Activated CD8-positive, alpha-beta memory T cell treated with anti-CD3 and anti-CD28 coated beads for 1 hour (primary cell): ENCODE measurements at regions not wholly inside any gene's neighbourhood (a gene's known extent, or its start where the extent isn't known, plus 50 kb on each side); places are given as distances from the start of the nearest gene placed in this dataset.
"Not testable (repeated sequence)": the region's sequence is repeated elsewhere in the genome, so short reads cannot be mapped to it uniquely, and the experiment has no call there.

Source experiments
- DNase-seq, 2 donors: peaks; one replicate each; pipeline ENCODE4 v3.0.0-alpha.2; 2020; ENCODE audit warnings: low read depth in 1 of 2; ENCODE audit errors: extremely low read depth in 1 of 2

GRCh38 chr4:1572964-1573720 is 111.0 kb downstream of the FAM53A start:
- no peak for DNase-seq

GRCh38 chr4:1572521-1572920 is 111.6 kb downstream of the FAM53A start:
- no peak for DNase-seq

DNA sequence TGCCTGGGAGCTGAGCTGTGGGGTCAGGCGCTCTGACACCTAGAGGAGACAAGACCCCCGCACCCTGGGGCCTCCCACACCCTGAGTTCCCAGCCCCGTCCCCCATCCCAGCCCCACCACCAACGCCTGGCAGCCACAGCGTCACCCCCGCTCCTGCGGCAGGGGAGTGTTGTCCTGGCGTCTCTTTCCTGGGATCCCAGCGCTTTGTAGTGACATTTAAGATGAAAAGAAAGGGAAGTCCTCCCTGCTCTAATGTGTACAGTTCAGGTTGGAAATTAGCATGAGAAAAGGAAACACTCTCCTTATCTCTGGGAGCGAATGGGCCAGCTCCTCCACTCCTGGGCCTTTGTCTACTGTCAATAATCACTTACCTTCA is 112.1 kb downstream of the FAM53A start:
- DNase-seq: no peak

GRCh38 chr4:1571165-1572009 is 112.7 kb downstream of the FAM53A start:
- no peak for DNase-seq

- DNase-seq: no peak
Observed at GRCh38 chr4:1570291-1571164, 113.6 kb downstream of the FAM53A start.

- no peak for DNase-seq
Observed at GRCh38 chr4:1569461-1570151, 114.5 kb downstream of the FAM53A start.

DNA sequence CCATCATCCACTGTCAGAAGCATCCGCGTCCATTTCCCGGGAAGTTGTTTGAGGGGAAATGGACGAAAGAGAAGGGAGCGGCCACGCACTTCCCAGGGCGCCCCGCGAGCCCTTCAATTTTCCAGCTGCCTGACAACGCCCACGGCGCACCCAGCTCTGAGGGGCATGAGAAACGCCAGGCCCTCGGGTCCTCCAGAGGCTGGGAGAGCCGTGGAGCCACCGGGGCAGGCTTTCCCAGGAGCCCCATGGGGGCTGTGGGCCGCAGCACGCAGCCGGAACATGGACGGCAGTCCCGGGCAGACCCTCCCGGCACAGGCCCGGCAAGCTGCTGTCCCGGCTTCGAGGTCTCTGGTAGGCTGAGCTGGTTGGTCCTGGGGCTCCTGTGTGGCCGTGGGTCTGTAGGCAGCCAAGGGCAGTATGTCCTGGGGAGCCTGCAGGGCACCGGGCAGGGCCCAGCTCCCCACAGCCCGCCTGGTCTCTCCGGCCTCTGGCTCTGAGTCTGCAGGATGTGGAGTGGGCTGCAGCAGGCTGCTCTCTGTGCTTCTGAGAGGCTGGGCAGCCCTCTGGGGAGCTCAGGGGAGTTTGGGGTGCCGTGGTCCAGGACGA is 115.2 kb downstream of the FAM53A start:
- DNase-seq: no peak

DNA sequence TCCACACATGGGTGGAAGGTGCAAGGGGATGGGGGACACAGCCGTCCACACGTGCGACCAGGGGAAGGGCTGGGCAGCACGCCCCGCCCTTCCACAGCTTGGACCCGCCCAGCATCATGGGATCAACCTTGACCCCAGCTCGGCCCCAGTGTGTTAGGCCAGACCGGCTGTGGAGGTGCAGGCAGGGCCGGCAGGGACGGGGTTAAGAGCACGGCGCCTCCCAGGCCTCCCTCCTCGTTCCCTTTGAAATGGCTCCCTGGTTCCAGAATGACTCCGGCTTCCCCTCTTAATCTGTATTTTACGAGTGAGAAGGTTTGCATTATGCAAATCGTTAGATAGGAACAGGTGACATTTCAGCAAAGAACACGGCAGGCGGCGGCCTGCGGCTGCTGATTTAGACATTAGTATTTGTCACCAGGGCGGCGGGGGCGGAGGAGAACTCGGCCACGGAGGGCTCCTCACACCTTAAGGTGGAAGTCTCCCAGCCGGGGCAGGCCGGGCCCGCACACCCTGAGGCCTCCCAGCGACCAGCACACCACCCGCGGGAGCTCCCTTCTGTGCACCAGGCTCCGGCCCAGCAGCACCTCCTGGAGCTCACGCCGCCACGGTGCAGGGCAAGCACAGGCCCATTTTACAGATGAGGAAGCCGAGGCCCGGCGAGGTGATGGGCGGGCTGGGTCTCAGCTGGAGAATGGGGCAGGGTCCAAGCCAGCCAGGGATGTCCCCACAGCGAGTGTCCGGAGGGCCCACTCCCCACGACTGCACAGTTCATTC is 116.1 kb downstream of the FAM53A start:
- no peak for DNase-seq

DNA sequence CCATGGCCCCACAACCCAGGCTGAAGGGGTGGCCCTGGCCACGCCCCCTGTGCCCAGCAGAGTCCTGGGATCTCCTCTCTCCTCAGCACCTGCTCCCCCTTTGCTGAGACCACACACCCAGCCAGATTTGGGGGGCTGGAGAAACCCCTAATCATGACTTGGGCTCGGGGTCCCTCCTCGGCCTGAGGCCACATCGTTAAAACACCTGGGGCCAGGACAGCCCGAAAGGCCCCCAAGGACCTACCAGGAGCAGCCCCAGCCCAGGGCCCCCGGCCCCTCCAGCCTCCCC is 116.7 kb downstream of the FAM53A start:
- no peak for DNase-seq

- no peak for DNase-seq
Observed at GRCh38 chr4:1566838-1567518, 117.1 kb downstream of the FAM53A start.

- DNase-seq: not testable (repeated sequence)
Observed at GRCh38 chr4:1566301-1566837, 117.7 kb downstream of the FAM53A start.

- no peak for DNase-seq
Observed at GRCh38 chr4:1565598-1566295, 118.4 kb downstream of the FAM53A start.

DNA sequence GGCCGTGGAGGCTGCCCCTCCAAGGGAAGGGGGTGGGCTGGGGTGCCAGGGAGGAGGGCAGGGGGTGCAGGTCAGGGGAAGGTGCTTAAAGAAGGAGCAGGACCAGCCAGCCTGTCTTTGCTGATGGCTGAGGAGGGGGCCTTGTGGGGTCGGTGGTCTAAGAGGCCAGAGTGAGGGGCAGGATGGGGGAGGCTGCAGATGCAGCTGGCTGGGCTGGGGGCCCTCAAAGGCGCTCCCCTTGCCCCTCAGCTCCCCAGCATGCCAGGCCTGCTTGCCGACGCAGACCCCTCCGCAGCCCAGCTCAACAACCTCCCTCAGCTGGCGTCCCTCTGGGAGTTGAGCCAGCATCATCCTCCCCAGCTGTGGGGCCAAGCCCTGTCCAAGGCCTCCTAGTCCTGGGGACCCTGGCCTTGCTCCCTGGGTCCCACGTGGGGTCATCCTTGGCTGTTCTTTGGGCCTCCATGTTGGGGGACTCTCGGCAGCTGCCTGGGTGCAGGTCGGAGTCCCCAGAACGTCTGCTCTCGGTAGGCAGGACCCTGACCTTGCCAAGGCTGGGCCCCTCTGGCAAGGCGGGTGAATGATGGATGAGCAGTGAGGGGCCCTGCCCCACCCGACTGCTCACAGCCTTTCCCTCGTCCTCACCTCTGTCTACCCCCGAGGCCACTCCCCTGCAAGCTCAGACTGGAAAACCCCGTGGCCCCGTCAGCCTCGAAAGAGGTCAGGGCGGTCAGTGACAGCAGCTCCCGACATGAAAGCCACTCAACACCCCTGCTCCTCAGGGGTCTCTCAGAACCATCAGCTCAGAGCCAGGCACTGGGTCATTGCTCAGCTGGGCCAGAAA is 119.4 kb downstream of the FAM53A start:
- no peak for DNase-seq

GRCh38 chr4:1563768-1564485 is 120.2 kb downstream of the FAM53A start:
- DNase-seq: no peak

- DNase-seq: no peak
Observed at GRCh38 chr4:1563241-1563640, 120.9 kb downstream of the FAM53A start.

DNA sequence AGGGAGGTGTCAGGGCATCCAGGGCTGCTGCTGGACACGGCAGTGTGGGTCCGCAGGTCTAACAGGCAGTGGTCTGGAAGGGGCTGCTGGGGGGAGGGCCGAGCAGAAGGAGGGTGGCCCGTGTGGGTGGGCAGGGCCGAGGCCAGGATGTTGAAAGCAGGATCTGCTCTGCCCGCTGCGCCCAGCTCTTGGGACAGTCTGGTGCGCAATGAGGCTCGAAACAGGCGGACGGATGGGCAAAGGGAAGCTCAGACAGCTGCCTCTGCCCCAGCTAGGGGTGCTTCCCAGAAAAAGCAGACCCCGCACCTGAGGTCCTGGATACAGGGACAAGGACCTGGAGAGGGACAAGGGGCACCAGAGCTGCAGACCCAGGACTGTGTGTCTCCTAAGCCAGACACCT is 121.3 kb downstream of the FAM53A start:
- DNase-seq: no peak

- DNase-seq: no peak
Observed at GRCh38 chr4:1562371-1562770, 121.7 kb downstream of the FAM53A start.
